ENCODE measurements at regions not wholly inside any gene's neighbourhood (a gene's known extent, or its start where the extent isn't known, plus 50 kb on each side); places are given as distances from the start of the nearest gene placed in this dataset.

- H3K9ac ChIP-seq (replicated peaks; ENCODE audit: extremely low read depth, insufficient read depth, low read length): no peak overlapping the region
- no peaks in the 10 kb centered on the region for H3K79me2 ChIP-seq (ENCODE audit: control insufficient read depth, insufficient read depth, low read length)
- DNase-seq (ENCODE audit: low read depth, low spot score) (no peak), FAIRE-seq (no peak)
- TF ChIP-seq GATA2 (IDR thresholded peaks at IDR 0.05; ENCODE audit: insufficient read depth, insufficient read length, low read depth, low read length) (no peak), MYC (IDR thresholded peaks at IDR 0.05; ENCODE audit: low read depth, low read length) (no peak), MAX (IDR thresholded peaks at IDR 0.05; ENCODE audit: insufficient read depth, insufficient read length) (no peak), EZH2 (IDR thresholded peaks at IDR 0.05; ENCODE audit: borderline replicate concordance, low read depth, low read length, severe bottlenecking) (no peak), CTCF (IDR thresholded peaks at IDR 0.05; ENCODE audit: extremely low read depth in 1 of 2, insufficient read depth in 1 of 2, low read depth in 1 of 2, low read length in 2 of 2) (no peak), POLR2A (IDR thresholded peaks at IDR 0.05; ENCODE audit: low read depth, low read length) (no peak), JUN (IDR thresholded peaks at IDR 0.05; ENCODE audit: borderline replicate concordance, insufficient read depth, insufficient read length, low read depth) (no peak), POLR2AphosphoS5 (IDR thresholded peaks at IDR 0.05; ENCODE audit: insufficient read depth, low read depth, low read length) (no peak), FOS (IDR thresholded peaks at IDR 0.05; ENCODE audit: borderline replicate concordance, insufficient read depth, low read length) (no peak)
- H3K4me1 ChIP-seq (ENCODE audit: control insufficient read depth, extremely low read depth, insufficient read depth, low read length): no peaks in the 10 kb centered on the region
- H3K36me3 ChIP-seq (ENCODE audit: control insufficient read depth in 2 of 2, extremely low read depth in 1 of 2, insufficient read depth in 2 of 2, low read length in 2 of 2): no peaks in the 10 kb centered on the region
- no peak overlapping the region for H2AFZ ChIP-seq (ENCODE audit: low read depth, low read length)
- POLR2A ChIA-PET: no interaction called here
- CTCF ChIA-PET: no interaction called here
- no peak overlapping the region for H3K4me2 ChIP-seq (ENCODE audit: insufficient read depth, low read length)
- no peak overlapping the region for H3K27ac ChIP-seq (ENCODE audit: insufficient read depth, low read depth, low read length)
- no TSS peak for BruUV-seq (replicated peaks)
- H3K27me3 ChIP-seq (ENCODE audit: control insufficient read depth in 2 of 2, insufficient read depth in 2 of 2, low read length in 2 of 2): no peaks in the 10 kb centered on the region
- dilution Hi-C loops (cut with MboI; ENCODE audit: extremely low pct_ligation_motif_present, low sequenced_read_pairs): no loop called here
- no peaks in the 10 kb centered on the region for H3K9me1 ChIP-seq (replicated peaks; ENCODE audit: control insufficient read depth, extremely low read depth, insufficient read depth, low read length)
- H3K4me3 ChIP-seq (replicated peaks in 1 of 3; ENCODE audit: insufficient read depth in 1 of 3, low read depth in 1 of 3, low read length in 3 of 3): no peak overlapping the region
- intact Hi-C loops (cut with micrococcal nuclease): no loop called here
- H3K9me3 ChIP-seq (replicated peaks; ENCODE audit: control insufficient read depth, insufficient read depth, low read length): no peaks in the 10 kb centered on the region
- no peaks in the 10 kb centered on the region for H4K20me1 ChIP-seq (replicated peaks; ENCODE audit: control insufficient read depth, extremely low read depth, insufficient read depth, low read length)
These were observed 450.3 kb upstream of the ARGLU1 start for GRCh38 chr13:107018285-107018684.
